HG03103 (cell line): ENCODE measurements at regions not wholly inside any gene's neighbourhood (a gene's known extent, or its start where the extent isn't known, plus 50 kb on each side); places are given as distances from the start of the nearest gene placed in this dataset.

ENCODE experiments used
- ATAC-seq: cut with Tn5 transposase; IDR thresholded peaks from one replicate; pipeline ENCODE4 v1.9.1; 2021; ENCODE audit warnings: low read depth; ENCODE audit not compliant: unreplicated experiment

- no peak for ATAC-seq
These were observed 733.1 kb downstream of the TYW1 start for GRCh38 chr7:67729771-67730170.

- ATAC-seq = no peak
These were observed 735.1 kb downstream of the TYW1 start for GRCh38 chr7:67731704-67732103.

- ATAC-seq = no peak
These were observed 736.3 kb downstream of the TYW1 start for GRCh38 chr7:67732898-67733297.

- ATAC-seq = no peak
These were observed 741.5 kb downstream of the TYW1 start for GRCh38 chr7:67738145-67738544.

- ATAC-seq = no peak
These were observed 742.3 kb downstream of the TYW1 start for GRCh38 chr7:67738958-67739357.

GRCh38 chr7:67743501-67743900, 746.9 kb downstream of the TYW1 start:
- ATAC-seq = no peak

- no peak for ATAC-seq
These were observed 755.6 kb downstream of the TYW1 start for GRCh38 chr7:67752227-67752626.

GRCh38 chr7:67753891-67754290, 757.3 kb downstream of the TYW1 start:
- ATAC-seq = no peak

GRCh38 chr7:67754651-67755050, 758.0 kb downstream of the TYW1 start:
- ATAC-seq = no peak

GRCh38 chr7:67758551-67758950, 761.9 kb downstream of the TYW1 start:
- ATAC-seq = no peak

- no peak for ATAC-seq
These were observed 764.3 kb downstream of the TYW1 start for GRCh38 chr7:67760971-67761370.

GRCh38 chr7:67762516-67762915, 765.9 kb downstream of the TYW1 start:
- no peak for ATAC-seq

- ATAC-seq = no peak
These were observed 767.7 kb downstream of the TYW1 start for GRCh38 chr7:67764289-67764688.

GRCh38 chr7:67765481-67766175, 769.0 kb downstream of the TYW1 start:
- no peak for ATAC-seq

- ATAC-seq = no peak
These were observed 770.3 kb downstream of the TYW1 start for GRCh38 chr7:67766906-67767410.

GRCh38 chr7:67771846-67772605, 775.4 kb downstream of the TYW1 start:
- ATAC-seq = no peak

GRCh38 chr7:67773081-67773480, 776.4 kb downstream of the TYW1 start:
- ATAC-seq = no peak

GRCh38 chr7:67777119-67777518, 780.5 kb downstream of the TYW1 start:
- no peak for ATAC-seq

GRCh38 chr7:67781841-67782240, 785.2 kb downstream of the TYW1 start:
- no peak for ATAC-seq

- no peak for ATAC-seq
These were observed 789.4 kb downstream of the TYW1 start for GRCh38 chr7:67786021-67786420.

GRCh38 chr7:67788669-67789068, 792.0 kb downstream of the TYW1 start:
- ATAC-seq = no peak

GRCh38 chr7:67791918-67792317, 795.3 kb downstream of the TYW1 start:
- ATAC-seq = no peak
